ENCODE measurements at regions not wholly inside any gene's neighbourhood (a gene's known extent, or its start where the extent isn't known, plus 50 kb on each side); places are given as distances from the start of the nearest gene placed in this dataset.
"Not testable (repeated sequence)": the region's sequence is repeated elsewhere in the genome, so short reads cannot be mapped to it uniquely, and the experiment has no call there.

DNA sequence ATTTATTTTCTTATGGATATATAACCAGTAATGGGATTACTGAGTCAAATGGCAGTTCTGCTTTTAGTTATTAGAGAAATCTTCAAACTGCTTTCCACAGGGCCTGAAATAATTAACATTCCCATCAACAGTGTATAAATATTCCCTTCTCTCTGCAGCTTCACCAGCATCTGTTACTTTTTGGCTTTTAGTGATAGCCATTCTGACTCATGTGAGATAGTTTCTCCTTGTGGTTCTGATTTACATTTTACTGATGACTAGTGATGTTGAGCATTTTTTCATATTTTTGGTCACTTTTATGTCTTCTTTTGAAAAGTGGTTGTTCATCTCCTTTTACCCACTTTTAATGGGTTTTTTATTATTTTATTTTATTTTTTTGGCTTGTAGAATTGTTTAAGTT, 1290.3 kb upstream of the CDH9 start:
- DNase-seq: no peak

DNA sequence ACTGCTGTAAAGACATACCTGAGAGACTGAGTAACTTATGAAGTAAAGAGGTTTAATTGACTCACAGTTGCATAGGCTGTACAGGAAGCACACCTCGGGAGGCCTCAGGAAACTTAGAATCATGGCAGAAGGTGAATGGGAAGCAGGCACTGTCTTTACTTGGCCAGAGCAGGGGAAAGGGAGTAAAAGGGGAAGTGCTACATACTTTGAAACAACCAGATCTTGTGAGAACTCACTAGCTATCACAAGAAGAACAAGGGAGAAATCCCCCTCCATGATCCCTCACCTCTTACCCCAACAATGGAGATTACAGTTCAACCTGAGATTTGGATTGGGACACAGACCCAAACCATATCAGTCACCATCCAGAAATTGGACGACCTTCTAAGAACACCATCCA, 1285.8 kb upstream of the CDH9 start:
- no peak for DNase-seq

DNA sequence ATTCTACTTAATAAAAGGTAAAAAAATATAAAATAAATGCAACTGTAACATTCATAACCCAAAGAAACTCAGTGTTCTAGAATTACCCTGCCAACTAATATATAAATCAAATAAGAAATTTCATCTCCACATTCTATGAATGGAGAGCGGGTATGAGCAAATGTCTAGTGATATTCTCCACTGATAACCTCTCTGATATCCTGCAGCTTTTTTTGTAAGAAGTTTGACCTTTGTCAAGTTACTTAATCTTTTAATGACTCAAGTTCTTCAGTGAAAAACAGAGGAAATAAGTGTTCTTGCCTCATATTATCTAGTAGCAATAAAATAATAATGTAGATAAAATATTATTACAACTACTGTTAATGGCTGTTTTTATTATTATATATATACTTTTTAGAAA, 1275.6 kb upstream of the CDH9 start:
- DNase-seq: no peak

DNA sequence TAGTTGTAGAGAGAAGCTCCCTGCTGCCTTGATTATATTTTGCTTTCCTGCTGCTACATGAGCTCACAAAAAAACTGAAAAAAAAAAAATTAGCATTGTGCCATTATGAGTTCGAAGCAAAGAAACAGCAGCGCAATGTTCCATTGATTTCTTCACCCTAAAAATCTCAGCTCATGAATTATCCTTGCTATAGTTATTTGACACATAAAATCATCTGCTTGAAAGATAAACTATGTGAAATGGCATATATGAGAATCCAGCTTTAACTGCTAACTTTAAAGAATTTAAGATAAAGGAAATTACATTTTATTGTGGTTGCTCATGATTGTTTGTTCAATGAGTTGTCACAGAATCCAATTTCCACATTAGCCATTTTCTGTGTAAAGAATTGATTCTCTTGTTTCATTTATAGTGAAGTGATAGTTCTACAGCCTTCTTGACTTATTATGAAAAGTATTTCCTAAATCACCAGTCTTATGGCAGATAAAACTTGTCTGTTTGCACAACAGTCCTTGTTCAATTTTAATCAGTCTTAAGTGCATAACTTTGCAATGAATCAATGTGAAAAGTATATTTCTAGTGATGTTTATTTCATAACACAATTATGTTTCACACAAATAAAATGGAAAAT, 1275.0 kb upstream of the CDH9 start:
- DNase-seq: no peak

DNA sequence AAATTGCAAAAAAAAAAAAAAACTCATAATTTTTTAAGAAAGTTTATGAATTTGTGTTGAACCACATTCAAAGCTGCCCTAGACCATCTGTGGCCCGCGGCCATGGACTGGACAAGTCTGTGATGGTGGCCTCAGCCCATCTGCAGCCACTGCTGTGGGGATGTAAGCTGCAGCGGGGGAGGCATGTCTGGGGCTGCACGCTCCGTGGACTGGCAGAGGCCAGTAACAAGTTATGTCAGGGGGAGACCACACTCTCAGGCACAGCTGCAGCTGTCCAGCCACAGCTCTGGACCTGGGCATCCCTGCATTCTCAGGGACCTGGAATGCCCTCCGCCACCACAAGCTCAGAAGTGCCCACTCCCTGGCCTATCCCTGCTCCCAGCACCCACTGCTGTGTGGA, 1272.3 kb upstream of the CDH9 start:
- DNase-seq: no peak

DNA sequence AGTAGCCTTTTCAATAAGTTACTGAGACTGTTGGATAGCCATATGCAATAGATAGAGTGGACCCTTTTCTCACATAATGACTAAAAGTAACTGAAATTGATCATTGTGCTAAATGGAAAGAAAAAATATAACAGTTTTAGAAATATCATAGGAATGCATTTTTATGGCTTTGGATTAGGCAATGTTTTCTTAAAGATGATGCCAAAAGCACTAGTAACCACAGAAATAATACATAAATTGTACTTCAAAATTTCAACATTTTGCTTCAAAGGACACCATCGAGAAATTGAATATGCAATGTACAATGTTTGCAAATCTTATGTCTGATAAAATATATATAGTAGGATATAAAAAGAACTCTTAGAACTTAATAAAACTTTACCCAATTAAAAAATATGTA, 1267.5 kb upstream of the CDH9 start:
- DNase-seq: no peak

DNA sequence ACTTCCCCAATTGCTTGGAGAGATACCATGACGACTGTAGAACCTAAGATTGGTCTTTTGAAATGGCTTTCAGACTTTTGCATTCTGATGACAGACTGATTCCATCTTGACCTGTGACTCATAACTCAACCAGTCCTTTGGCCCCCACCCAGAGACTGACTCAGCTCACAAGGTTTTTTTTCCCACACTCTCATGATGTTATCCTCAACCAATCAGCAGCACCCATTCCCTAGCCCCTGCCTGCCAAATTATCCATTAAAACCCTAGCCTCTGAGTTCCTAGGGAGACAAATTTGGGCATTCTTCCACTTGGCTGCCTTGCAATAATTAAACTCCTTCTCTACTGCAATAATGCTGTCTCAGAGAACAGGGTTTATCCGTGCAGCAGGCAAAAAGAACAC, 1263.3 kb upstream of the CDH9 start:
- DNase-seq: no peak

DNA sequence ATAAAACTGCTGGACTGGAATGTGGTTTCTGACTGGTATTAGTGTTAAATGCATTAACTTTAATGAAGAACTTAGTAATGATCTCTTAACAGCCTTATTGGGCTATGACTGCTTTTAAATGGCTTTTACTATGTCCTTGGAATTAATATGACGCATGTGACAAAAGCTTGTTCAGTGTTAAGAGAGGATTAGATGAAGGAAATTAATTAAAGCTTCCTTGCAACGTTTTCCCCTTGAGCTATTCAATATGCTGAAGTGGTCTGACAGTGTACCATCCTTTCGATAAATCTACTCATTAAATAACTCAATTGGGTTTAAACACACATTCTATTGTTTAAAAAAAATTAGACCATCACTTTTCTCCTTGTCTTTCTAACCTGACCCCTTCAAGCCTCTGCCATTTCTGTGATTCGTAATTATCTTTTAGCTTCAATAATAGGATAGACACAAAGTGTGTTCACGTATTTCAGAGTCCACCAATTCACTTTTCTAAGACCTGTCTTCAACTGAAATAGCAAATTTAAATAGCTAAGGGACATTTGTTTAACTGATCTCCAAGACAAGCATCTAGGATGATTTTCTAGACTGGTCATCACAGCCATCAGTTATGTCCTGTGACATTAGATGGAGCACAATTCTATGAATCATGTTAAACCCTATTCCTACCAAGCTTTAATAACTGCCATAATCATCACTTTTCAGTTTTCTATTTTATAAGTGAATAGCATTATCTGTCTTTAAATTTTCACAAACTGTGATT, 1258.0 kb upstream of the CDH9 start:
- no peak for DNase-seq

DNA sequence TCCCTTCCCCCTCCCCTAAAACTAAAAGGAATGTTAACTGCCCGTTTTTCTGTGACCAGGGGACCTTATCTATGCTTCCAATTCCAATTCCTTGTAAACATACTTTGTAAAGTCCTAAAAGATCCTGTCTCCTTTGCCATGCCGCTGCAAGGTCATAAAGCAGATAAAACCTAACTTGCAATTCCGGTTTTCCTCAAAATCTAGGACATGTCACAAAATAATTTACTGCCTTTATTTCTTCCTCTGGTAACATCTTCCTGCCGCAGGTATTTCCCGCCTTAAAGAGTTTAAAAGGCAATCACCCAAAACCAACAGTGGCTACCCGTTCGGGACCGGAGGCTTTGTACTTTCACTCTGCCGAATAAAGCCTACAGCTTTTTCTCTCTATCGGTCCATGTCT, 1248.6 kb upstream of the CDH9 start:
- DNase-seq: not testable (repeated sequence)

DNA sequence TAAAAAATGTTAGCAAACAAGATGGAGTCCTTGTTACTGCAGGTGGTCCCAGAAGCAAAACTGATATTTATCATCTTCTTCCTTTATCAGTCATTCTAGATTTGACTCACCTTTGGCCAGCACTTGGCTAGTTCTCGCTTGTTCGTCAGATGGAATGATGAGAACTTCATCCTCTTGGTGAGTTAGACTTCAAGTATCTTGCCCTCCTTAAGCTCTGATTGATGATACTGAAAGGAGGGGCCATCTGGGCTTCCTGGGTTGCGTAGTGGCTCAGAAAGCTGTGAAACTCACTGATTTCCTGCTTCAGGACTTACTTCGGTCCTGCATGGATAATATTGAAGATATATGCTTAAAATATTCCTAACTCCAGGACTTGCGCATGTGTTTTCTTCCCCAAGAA, 1248.2 kb upstream of the CDH9 start:
- no peak for DNase-seq

DNA sequence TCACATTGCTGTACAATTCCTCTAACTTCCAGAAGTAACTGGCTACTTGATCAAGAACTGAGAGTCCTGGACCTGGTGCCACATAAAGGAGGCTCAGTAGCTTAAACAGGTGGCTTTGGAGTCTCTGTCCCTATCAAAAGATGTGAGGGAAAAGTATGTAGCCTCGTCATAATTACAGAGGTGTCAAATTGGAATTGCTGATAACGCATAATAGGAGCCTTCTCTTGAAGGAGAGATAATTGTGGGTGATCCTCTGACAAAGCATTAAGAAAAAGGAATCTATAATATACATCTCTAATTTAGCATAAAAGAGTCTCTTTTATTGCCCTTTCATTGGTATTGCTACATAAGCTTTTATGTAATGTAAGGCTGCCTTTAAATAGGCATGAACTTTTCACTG, 1246.4 kb upstream of the CDH9 start:
- no peak for DNase-seq

DNA sequence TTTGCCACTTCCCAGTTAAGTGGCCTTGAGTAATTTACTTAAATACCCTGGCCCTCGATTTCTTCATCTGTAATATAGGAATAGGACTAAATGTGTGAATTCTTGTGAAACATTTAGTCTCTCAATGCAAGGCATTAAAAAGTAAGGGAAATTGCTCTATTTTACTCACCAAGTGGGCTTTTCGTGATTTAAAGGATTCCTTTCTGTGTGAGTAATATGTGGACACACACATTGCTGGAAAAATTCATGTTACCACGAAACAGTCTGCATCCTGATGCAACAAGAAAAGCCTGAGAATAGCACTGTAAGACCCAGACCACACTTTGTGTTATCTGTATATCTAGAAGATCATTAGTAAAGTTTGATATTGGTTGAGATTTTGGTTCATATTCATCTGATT, 1243.0 kb upstream of the CDH9 start:
- DNase-seq: no peak

DNA sequence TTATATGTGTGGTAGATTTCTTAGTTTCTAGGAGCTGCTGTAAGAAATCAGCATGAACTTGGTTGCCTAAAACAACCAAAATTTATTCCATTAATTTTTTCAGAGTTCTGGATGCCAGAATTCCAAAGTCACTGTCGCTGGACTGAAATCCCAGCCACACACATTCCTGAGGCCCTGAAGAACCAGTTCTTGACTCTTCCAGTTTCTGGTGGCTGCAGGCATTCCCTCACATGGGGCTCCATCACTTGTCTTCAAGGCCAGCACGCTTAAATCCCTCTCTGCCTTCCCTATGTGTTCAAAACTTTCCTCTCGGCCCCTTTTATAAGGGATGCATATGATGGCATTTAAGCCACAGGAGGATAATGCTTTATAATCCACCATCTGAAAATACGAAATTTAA, 1237.5 kb upstream of the CDH9 start:
- DNase-seq: no peak

DNA sequence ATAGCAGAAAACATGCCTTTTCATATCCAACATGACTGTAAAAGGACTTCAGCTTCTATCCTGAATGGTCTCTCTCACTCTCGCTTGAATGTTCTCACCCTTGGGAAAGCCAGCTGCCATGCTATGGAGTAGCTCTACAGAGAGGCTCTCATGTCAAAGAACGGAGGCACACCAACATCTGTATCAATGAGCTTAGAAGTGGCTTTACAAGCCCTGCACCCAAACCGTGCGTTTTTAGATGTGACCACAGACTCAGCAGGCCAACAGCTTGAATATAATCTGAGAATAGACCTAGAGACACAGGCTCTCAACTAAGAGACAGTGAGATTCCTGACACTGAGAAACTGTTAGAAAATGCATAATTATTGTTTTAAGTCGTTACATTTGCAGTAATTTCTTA, 1231.6 kb upstream of the CDH9 start:
- no peak for DNase-seq

DNA sequence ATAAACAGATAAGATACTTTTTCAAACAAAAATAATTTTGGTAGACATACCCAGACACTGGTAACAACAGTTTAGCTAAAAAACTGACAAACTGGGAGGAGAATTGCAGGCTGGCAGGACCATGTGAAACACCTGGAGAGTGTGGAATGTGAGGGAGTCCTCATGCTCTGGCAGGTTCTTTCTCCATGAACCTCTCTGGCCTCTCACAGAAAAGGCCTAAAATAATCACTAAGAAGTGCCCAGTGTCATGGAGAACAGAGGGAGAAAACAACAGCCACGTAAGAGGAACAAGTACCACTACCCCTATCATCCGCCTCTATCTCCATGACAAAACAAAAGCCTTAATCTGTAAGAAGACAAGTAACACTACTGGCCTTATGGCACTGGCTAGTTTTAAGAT, 1227.5 kb upstream of the CDH9 start:
- no peak for DNase-seq

DNA sequence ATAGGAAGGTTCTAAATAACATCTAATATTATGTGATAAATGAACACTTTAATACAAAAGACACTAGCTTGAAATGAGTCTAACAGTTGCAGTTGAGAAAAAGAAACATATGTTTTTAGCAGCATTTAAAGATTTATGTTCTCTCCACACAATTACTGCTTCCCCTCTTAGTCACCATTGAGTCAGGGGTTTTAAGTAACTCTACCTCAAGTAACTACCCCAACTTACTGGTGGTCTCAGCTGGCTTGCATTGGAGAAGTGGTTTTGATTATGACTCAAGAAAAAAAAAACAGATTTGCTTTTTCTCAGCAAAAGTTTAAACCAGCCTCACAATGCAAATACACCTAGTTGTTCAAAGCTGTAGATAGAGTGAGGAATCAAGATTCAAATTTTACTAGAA, 1216.5 kb upstream of the CDH9 start:
- no peak for DNase-seq

DNA sequence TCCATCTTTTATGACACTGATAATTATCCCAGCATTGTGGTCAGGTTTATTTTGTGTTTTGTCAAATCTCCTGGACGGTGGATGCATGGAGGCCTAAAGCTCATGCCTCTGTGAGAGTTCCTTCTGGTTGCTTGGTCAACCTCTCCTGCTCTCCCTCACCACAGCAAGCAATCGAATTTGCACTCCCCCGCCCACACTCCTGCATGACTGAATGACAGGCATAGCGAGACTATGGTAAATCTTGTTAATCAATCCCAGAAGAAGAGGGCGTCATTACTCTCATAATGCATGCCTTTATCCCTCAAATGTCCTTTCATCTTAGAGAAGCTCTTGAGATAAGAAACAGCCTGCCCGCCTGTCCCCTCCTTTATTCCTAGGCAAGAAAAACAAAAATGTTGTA, 1215.0 kb upstream of the CDH9 start:
- DNase-seq: no peak

DNA sequence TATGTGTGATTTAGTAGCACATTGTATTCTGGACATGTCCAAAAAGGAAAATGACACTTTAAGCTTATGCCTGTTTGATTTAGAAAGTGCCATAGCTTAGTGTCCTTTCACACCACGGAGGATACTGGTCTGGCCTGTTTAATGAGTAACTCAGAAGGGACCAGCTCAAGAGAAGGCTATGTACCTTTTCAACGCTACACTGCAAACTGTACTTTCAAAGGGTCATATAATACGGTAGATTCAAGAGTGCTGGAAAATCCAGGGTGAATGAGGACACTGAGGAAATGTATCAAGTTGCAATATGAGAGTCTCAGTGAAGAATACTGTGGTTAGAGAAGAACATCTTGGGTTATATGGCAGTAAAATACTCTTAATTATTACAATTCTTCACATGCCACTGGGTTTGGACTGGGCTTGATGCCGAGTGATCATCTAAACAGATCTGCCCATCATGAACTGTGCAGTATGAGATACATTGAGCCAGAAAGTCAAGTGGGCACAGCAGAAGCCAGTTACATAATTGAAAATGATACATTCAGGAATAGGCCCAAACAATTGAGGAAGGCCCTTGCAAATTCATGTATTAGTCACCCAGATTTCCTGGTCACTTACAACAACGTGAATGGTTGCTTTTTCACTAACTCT, 1211.5 kb upstream of the CDH9 start:
- DNase-seq: no peak

DNA sequence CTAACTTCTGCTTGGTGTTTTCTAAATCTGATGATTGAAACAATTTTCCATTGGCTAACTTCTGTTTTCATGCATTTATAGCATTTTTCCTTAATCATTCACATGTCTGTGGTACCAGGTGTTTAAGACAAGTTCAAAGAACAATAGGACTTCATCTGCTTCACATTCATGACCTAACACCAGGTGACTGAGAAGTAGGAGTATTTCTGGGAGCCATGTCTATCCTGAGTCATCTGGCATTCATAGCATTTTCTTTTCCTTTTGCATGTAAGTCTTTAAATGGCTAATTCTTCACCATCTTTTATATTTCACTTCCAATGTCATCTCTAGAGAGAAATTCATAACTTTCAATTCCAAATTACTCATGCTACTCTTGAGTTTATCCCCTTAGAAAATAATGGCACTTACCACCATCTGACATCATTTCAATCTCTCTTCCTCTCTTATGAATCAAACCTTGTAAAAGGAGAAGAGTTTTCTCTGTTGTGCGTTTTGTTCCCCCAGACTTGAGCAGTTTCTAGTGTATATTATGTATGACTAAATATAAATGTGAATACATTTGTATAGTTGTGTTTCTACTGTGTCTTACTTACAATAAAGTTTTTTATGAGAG, 1196.1 kb upstream of the CDH9 start:
- no peak for DNase-seq

DNA sequence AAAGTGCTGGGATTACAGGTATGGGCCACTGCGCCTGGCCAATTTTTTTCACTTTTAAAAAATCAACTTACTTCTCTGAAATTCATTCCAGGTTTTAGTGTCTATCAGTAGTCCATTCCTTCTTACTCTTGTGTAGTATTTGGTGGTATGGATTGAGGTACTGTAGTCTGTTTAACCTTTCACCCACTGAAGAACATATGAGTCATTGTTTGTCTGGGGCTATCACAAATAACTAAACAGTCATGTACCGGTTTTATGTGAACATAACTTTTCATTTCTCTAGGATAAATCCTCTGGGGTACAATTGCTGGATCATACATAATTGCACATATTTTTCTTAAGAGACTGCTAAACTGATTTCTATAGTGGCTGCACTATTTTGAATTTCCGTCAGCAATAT, 1188.0 kb upstream of the CDH9 start:
- no peak for DNase-seq

DNA sequence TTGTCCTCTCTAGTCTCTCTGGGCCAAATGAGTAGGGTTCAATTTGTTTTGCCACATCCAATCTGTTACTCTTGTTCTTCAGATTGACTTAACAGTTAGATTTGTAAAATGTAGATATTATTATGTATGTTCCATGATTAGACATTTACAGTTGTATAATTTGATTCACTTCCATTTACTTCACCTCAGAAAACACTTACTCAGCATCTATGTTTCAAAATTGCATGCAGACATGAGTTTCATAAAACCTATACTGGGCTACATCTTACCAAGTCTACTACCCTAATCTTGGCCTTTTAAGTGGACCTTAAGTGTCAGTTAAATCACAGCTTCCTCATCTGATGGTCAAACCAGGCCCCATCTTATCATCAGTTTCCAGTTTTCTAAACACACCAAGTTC, 1181.2 kb upstream of the CDH9 start:
- DNase-seq: no peak

DNA sequence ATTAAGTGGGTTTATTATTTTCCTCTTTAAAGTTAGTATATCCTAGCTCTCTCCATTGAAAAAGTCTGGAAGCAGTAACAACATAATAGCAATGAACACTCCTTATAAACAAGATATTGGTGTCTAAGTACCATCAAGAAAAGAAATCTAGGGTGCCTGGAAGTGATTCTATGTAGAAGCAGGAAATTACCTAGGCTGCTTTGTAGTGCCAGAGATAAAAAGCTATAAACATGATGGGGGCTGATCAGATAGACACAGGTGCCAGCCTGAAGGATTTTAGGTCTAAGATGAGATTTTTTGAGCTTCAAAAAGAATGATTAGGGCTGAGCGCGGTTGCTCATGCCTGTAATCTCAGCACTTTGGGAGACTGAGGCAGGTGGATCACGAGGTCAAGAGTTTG, 1179.3 kb upstream of the CDH9 start:
- DNase-seq: no peak

DNA sequence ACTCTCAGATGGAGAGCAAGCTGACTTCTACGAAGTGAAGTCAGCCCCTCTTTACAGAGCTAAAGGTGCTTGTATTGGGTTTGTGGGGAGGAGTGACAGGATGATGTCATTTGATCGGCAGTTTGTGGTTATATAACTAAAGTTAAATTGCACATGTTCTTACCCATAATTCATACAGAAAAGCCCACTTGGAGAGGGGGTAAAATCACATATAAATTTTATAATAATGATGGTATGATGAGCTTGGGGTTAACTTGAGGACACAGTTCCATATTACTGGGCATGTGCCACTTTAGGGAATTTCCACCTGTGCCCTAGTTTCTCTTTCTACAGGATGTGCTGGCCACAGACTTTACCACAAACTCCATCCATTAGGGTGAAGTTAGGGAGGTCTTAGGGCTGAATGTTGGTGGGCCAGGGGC, 1178.6 kb upstream of the CDH9 start:
- DNase-seq: peak; percentile 12

DNA sequence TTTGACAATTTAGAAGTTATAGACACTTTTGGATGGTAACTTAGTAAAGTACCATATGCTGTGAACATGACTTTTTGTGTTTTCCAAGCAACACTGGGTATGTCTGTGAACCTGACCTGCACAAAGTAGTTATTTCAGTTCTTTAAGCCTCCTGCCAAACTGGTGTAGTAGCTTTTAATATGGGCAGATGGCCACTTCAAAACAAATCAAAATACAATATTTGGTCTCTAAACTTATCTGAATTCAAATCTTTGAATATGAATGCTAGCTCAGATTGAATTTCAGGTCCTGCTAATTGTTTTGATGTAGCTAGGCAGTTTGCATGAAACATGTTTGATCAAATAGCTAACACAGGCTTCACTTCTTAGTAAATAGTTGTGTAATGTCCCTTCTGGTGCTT, 1176.7 kb upstream of the CDH9 start:
- no peak for DNase-seq

Measured in CD4-positive, alpha-beta T cell treated with Interleukin-17A for 1 hour (primary cell).